SK-N-SH (cell line): ENCODE measurements at regions not wholly inside any gene's neighbourhood (a gene's known extent, or its start where the extent isn't known, plus 50 kb on each side); places are given as distances from the start of the nearest gene placed in this dataset.

Source experiments
- CTCF ChIA-PET: fragments of 300-600, 350-600 bp; formaldehyde crosslinking; extraction: SDS; loops from one replicate; lab custom pipeline; 2021; lab: Yijun Ruan, JAX
- POLR2A ChIA-PET: fragments of 350-600 bp; sonication (Branson Sonifier 250); formaldehyde crosslinking; extraction: SDS; loops from one replicate; lab custom pipeline; 2020; ENCODE audit warnings: antibody characterized with exemption, inconsistent platforms; lab: Yijun Ruan, JAX
- DNase-seq: peaks from one replicate; pipeline ENCODE4 v3.0.0; 2012
- H2AFZ ChIP-seq: fragments of 200-600 bp; sonication (generic); 2 replicates; pipeline ENCODE4 v1.8.1; 2016; ENCODE audit warnings: antibody characterized with exemption, mild to moderate bottlenecking, low read depth
- H3F3A ChIP-seq: fragments of 200-600 bp; sonication (generic); replicated peaks from 2 replicates; pipeline ENCODE3; 2016; ENCODE audit warnings: antibody characterized with exemption, mild to moderate bottlenecking; ENCODE audit not compliant: insufficient read depth
- H3K27ac ChIP-seq, 2 experiments: fragments of 200-500 bp in 1 of 2; fragments of 200-600 bp in 1 of 2; sonication (Bioruptor generic) in 1 of 2; sonication (generic), shearing (Covaris generic) in 1 of 2; 2 replicates each; pipeline versions ENCODE4 v1.5.1 to v1.6.1; 2014 to 2016; ENCODE audit warnings: low read depth in 2 of 2, inconsistent platforms in 1 of 2, low read length in 1 of 2, mild to moderate bottlenecking in 1 of 2, mixed read lengths in 1 of 2
- H3K27me3 ChIP-seq: fragments of 200-600 bp; sonication (generic), shearing (Covaris generic); 2 replicates; pipeline ENCODE4 v1.6.1; 2016; ENCODE audit warnings: mixed run types; ENCODE audit not compliant: insufficient read depth
- H3K36me3 ChIP-seq, 2 experiments: fragments of 200-500 bp in 1 of 2; fragments of 200-600 bp in 1 of 2; sonication (Bioruptor generic) in 1 of 2; sonication (generic) in 1 of 2; replicated peaks in 1 of 2; 2 replicates each; pipeline versions ENCODE3 to v1.5.1; 2014 to 2016; ENCODE audit warnings: low read length in 1 of 2, mild to moderate bottlenecking in 1 of 2; ENCODE audit not compliant: insufficient read depth in 2 of 2, control insufficient read depth in 1 of 2
- H3K4me1 ChIP-seq, 2 experiments: fragments of 200-500 bp in 1 of 2; fragments of 200-600 bp in 1 of 2; sonication (Bioruptor generic) in 1 of 2; sonication (generic), shearing (Covaris generic) in 1 of 2; 2 replicates each; pipeline versions ENCODE4 v1.5.1 to v1.6.1; 2014 to 2016; ENCODE audit warnings: low read depth in 1 of 2, low read length in 1 of 2, mixed run types in 1 of 2; ENCODE audit not compliant: insufficient read depth in 2 of 2, control insufficient read depth in 1 of 2
- H3K4me2 ChIP-seq: fragments of 200-600 bp; sonication (generic), shearing (Covaris generic); 2 replicates; pipeline ENCODE4 v1.6.1; 2017; ENCODE audit warnings: mixed run types
- H3K4me3 ChIP-seq, 2 experiments: fragments of 200-500 bp in 1 of 2; fragments of 200-600 bp in 1 of 2; sonication (Bioruptor generic) in 1 of 2; sonication (generic), shearing (Covaris generic) in 1 of 2; 2 replicates each; pipeline versions ENCODE4 v1.5.1 to v1.8.1; 2014 to 2016; ENCODE audit warnings: low read depth in 2 of 2, inconsistent platforms in 1 of 2, low read length in 1 of 2, mild to moderate bottlenecking in 1 of 2, mixed read lengths in 1 of 2, moderate library complexity in 1 of 2
- H3K79me2 ChIP-seq: fragments of 200-600 bp; sonication (generic); 2 replicates; pipeline ENCODE4 v1.8.1; 2017; ENCODE audit warnings: mild to moderate bottlenecking; ENCODE audit not compliant: insufficient read depth
- H3K9ac ChIP-seq: fragments of 200-600 bp; sonication (generic); 2 replicates; pipeline ENCODE4 v1.6.1; 2017; ENCODE audit warnings: mixed run types
- H3K9me2 ChIP-seq: fragments of 200-600 bp; sonication (generic); 2 replicates; pipeline ENCODE4 v1.6.1; 2017; ENCODE audit warnings: mixed run types
- H3K9me3 ChIP-seq: fragments of 200-600 bp; sonication (generic); 2 replicates; pipeline ENCODE4 v1.6.1; 2017; ENCODE audit warnings: mixed run types, mild to moderate bottlenecking, moderate library complexity
- H4K20me1 ChIP-seq: fragments of 200-600 bp; sonication (generic); 2 replicates; pipeline ENCODE4 v1.6.1; 2017; ENCODE audit warnings: mild to moderate bottlenecking, mixed run types; ENCODE audit not compliant: insufficient read depth
- EZH2phosphoT487 ChIP-seq: fragments of 200-600 bp; sonication (generic); IDR thresholded peaks from 2 replicates; pipeline ENCODE4 v1.6.1; 2017; ENCODE audit warnings: low read depth, mixed run types, mild to moderate bottlenecking, antibody characterized with exemption, moderate library complexity, borderline replicate concordance
- FOSL2 ChIP-seq: IDR thresholded peaks from 2 replicates; pipeline ENCODE4 v1.4.0; 2012; ENCODE audit warnings: low read depth, mild to moderate bottlenecking, moderate library complexity, borderline replicate concordance
- FOXJ3 ChIP-seq: sonication (generic); formaldehyde crosslinking; IDR thresholded peaks from 2 replicates; pipeline ENCODE4 v1.5.1; 2020; ENCODE audit warnings: mild to moderate bottlenecking, missing genetic modification reagents
- FOXM1 ChIP-seq: IDR thresholded peaks from 2 replicates; pipeline ENCODE4 v1.4.0; 2012; ENCODE audit warnings: low read depth, mild to moderate bottlenecking
- MXI1 ChIP-seq: IDR thresholded peaks from 2 replicates; pipeline ENCODE4 v1.6.1; 2012; ENCODE audit warnings: mild to moderate bottlenecking, low read depth, low read length, improper control_type of control experiment
- NRF1 ChIP-seq: IDR thresholded peaks from 2 replicates; pipeline ENCODE4 v1.6.1; 2012; ENCODE audit warnings: low read depth, mild to moderate bottlenecking, low read length
- SIN3A ChIP-seq: IDR thresholded peaks from 2 replicates; pipeline ENCODE4 v1.6.1; 2012; ENCODE audit warnings: low read depth, mild to moderate bottlenecking, low read length, moderate library complexity, borderline replicate concordance
- SMC3 ChIP-seq: IDR thresholded peaks from 2 replicates; pipeline ENCODE4 v1.6.1; 2012; ENCODE audit warnings: low read depth, low read length, improper control_type of control experiment
- TAF1 ChIP-seq: IDR thresholded peaks from 2 replicates; pipeline ENCODE4 v1.6.1; 2012; ENCODE audit warnings: low read depth, mild to moderate bottlenecking, low read length, moderate library complexity, borderline replicate concordance
- USF1 ChIP-seq: IDR thresholded peaks from 2 replicates; pipeline ENCODE4 v1.4.0; 2012; ENCODE audit warnings: low read depth, borderline replicate concordance
- USF2 ChIP-seq: fragments of 150-350 bp; IDR thresholded peaks from 2 replicates; pipeline ENCODE4 v1.6.1; 2017; ENCODE audit warnings: antibody characterized with exemption, low read length, low read depth, borderline replicate concordance
- WGBS: methylation state at CpG from one replicate; pipeline ENCODE4 v1.1.6; 2017; ENCODE audit warnings: low lambda C conversion rate; 5-methylcytosine and 5-hydroxymethylcytosine counted together
- TF ChIP-seq, protein P1 (sequence below): fragments of 150-350 bp; IDR thresholded peaks from 2 replicates; pipeline ENCODE4 v1.6.1; 2016; ENCODE audit warnings: mild to moderate bottlenecking, low read depth, low read length
- TF ChIP-seq, protein P2 (sequence below): IDR thresholded peaks from 2 replicates; pipeline ENCODE4 v1.4.0; 2012; ENCODE audit warnings: low read depth, borderline replicate concordance

DNA sequence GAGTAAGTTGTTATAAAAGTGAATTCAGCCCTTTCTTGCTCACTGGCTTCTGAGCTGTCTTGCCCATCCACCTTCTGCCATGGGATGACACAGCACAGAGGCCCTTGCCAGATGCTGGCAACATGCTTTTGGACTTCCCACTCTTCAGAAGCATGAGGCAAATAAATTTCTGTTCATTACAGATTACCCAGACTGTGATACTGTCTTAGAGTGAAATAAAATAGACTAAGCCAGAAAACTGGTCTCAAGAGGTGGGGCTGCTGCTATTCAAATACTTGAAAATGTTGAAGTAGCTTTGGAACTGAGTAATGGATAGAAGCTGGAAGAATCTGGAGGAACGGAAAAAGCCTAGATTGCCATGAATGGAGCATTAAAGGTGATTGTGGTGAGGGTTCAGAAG is 170.4 kb downstream of the ZMAT3 start:
- no peaks in the 10 kb centered on the region for H3K9me2 ChIP-seq
- no peak overlapping the region for H3K27ac ChIP-seq
- no peaks in the 10 kb centered on the region for H3K9me3 ChIP-seq
- H3K4me2 ChIP-seq = no peak overlapping the region
- no peaks in the 10 kb centered on the region for H3F3A ChIP-seq
- ChIA-PET CTCF (no interaction called here), POLR2A (no interaction called here)
- H4K20me1 ChIP-seq = no peaks in the 10 kb centered on the region
- H3K4me3 ChIP-seq = no peak overlapping the region
- DNase-seq = no peak
- 8% methylated on average over 1 of the region's 1 CpG for WGBS
- H3K36me3 ChIP-seq = no peaks in the 10 kb centered on the region
- H3K4me1 ChIP-seq = no peaks in the 10 kb centered on the region
- H3K79me2 ChIP-seq = no peaks in the 10 kb centered on the region
- no peak overlapping the region for H3K9ac ChIP-seq
- no peak for TF ChIP-seq SIN3A
- TF ChIP-seq SMC3 = no peak
- TF ChIP-seq, protein P1, sequence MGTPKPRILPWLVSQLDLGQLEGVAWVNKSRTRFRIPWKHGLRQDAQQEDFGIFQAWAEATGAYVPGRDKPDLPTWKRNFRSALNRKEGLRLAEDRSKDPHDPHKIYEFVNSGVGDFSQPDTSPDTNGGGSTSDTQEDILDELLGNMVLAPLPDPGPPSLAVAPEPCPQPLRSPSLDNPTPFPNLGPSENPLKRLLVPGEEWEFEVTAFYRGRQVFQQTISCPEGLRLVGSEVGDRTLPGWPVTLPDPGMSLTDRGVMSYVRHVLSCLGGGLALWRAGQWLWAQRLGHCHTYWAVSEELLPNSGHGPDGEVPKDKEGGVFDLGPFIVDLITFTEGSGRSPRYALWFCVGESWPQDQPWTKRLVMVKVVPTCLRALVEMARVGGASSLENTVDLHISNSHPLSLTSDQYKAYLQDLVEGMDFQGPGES = no peak
- TF ChIP-seq EZH2phosphoT487 = no peak
- TF ChIP-seq FOXM1 = no peak
- H2AFZ ChIP-seq = no peak overlapping the region
- H3K27me3 ChIP-seq = no peaks in the 10 kb centered on the region

DNA sequence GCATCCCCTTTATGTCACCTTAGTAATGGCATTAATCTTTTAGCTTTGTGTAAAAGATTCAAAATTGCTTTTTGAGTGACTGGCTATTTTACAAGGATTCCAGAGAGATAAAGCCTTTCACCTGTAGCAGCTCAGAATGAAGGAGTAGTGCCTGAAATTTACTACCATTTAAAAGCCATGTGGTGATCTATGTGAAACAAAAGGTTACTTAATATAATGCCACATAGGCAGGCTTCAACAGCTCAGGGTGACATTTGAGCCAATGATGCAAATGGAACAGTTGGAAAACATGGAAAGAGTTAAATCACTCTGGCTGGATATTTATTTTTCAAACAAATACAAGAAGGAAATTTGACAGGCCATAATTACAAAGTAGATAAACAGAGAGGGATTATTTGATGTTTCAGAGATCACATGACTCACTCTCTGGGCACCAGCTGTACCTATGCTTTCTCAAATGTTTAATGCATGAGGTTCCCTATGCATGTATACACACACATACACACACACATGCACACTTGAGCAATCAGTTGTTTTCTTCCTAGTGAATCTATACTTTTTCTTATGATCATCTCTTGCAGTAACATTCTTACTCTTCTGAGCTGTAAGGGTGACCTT is 171.5 kb downstream of the ZMAT3 start:
- CTCF ChIA-PET = no interaction called here
- no peaks in the 10 kb centered on the region for H4K20me1 ChIP-seq

More for the DNA sequence above, 171.5 kb downstream of the ZMAT3 start:
- Histone ChIP-seq H3K4me3 (no peak overlapping the region), H3K9me2 (no peaks in the 10 kb centered on the region), H3K4me1 (no peaks in the 10 kb centered on the region), H3K36me3 (no peaks in the 10 kb centered on the region), H2AFZ (no peak overlapping the region), H3K4me2 (no peak overlapping the region), H3K9me3 (no peaks in the 10 kb centered on the region), H3K79me2 (no peaks in the 10 kb centered on the region), H3K27me3 (no peaks in the 10 kb centered on the region), H3K9ac (no peak overlapping the region), H3F3A (no peaks in the 10 kb centered on the region), H3K27ac (no peak overlapping the region)
- POLR2A ChIA-PET = no interaction called here
- DNase-seq = no peak
- TF ChIP-seq NRF1 (no peak), SIN3A (no peak), FOXM1 (no peak), FOSL2 (no peak), TAF1 (no peak), FOXJ3 (CRISPR knock-in tag) (no peak), MXI1 (no peak), USF1 (no peak), USF2 (no peak)
- TF ChIP-seq, protein P2, sequence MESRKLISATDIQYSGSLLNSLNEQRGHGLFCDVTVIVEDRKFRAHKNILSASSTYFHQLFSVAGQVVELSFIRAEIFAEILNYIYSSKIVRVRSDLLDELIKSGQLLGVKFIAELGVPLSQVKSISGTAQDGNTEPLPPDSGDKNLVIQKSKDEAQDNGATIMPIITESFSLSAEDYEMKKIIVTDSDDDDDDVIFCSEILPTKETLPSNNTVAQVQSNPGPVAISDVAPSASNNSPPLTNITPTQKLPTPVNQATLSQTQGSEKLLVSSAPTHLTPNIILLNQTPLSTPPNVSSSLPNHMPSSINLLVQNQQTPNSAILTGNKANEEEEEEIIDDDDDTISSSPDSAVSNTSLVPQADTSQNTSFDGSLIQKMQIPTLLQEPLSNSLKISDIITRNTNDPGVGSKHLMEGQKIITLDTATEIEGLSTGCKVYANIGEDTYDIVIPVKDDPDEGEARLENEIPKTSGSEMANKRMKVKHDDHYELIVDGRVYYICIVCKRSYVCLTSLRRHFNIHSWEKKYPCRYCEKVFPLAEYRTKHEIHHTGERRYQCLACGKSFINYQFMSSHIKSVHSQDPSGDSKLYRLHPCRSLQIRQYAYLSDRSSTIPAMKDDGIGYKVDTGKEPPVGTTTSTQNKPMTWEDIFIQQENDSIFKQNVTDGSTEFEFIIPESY = no peak
- TF ChIP-seq, protein P1 = no peak
